ENCODE measurements at regions not wholly inside any gene's neighbourhood (a gene's known extent, or its start where the extent isn't known, plus 50 kb on each side); places are given as distances from the start of the nearest gene placed in this dataset.

DNA sequence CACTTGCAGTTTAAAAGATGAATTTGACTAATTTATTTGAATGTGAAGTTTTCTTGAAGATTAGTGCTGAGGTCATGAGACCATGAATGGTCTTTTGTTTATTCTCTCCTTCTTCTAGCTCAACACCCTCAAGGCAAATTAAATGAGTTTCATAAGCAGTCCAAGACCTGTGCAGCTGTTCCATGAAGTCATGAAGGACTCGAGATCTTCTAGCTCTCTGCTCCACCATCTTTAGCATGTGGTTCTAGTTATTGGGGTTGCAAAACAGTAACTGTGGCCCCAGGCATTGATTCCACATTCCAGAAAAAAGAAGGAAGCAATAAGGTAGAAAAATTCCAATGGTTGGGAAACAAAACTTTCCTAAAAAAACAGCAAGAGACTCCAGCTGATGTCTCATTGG, 84.2 kb upstream of the HS3ST1 start:
- Histone ChIP-seq H3K27ac (no peak overlapping the region), H3K4me3 (no peak overlapping the region)
- DNase-seq (ENCODE audit: low spot score) = no peak
- TF ChIP-seq, protein P1, sequence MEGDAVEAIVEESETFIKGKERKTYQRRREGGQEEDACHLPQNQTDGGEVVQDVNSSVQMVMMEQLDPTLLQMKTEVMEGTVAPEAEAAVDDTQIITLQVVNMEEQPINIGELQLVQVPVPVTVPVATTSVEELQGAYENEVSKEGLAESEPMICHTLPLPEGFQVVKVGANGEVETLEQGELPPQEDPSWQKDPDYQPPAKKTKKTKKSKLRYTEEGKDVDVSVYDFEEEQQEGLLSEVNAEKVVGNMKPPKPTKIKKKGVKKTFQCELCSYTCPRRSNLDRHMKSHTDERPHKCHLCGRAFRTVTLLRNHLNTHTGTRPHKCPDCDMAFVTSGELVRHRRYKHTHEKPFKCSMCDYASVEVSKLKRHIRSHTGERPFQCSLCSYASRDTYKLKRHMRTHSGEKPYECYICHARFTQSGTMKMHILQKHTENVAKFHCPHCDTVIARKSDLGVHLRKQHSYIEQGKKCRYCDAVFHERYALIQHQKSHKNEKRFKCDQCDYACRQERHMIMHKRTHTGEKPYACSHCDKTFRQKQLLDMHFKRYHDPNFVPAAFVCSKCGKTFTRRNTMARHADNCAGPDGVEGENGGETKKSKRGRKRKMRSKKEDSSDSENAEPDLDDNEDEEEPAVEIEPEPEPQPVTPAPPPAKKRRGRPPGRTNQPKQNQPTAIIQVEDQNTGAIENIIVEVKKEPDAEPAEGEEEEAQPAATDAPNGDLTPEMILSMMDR (IDR thresholded peaks at IDR 0.05) = no peak

DNA sequence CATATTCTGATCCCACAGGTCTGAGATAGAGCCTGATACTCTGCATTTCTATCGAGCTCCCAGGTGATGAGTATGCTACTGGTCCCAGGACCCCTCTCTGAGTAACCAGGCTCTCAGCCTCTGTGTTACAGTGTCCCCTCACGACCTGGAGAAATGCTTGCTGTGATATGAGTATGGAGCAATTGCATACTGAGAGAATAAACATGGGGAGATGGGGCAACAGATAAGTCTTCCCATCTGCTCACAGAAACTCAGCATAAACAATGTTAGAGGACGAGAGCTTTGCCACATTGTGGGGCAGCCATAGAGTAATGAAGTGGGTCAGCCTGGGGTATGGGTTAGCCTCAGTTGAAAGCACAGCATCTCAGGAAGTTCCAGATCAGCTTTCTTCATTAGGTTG, 82.6 kb upstream of the HS3ST1 start:
- no peak for DNase-seq (ENCODE audit: low spot score)
- H3K27ac ChIP-seq = no peak overlapping the region
- H3K4me3 ChIP-seq = no peak overlapping the region
- TF ChIP-seq, protein P1 (IDR thresholded peaks at IDR 0.05) = no peak

DNA sequence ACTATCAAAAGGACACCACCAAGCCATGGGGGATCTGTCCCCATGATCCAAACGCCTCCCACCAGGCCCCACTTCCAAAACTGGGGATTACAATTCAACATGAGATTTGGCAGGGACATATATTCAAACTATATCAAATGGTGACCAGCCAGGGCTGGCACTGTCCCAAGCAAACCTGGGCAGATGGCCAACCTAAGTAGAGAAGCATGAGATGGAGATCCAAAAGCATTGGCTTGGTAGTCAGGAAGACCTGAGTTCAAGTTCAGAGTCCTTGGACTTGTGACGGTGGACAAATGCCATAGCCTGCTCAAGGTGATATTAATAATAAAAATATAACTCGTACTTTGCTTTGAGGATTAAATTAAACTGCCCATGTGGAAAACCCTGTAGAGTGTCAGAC, 79.2 kb upstream of the HS3ST1 start:
- no peak overlapping the region for H3K4me3 ChIP-seq
- TF ChIP-seq, protein P1 (IDR thresholded peaks at IDR 0.05) = no peak
- no peak for DNase-seq (ENCODE audit: low spot score)
- H3K27ac ChIP-seq = no peak overlapping the region

DNA sequence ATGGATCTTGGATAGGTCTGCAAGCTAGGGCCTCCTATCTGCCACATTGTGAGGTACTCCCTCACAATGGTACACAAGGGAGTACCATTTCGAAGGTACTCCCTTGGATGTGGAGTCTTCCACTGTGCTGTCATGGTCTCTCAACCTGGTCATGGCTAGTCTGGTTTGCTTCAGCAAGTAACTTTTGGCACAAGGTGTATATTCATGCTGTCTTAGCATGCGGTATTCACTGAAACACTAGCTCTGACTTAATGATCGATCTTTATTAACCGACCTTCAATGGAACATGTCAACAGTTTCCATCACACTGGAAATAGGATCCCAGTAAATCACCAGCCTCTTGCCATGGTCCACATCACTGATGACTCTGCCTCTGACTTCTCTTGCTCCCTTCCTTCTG, 77.5 kb upstream of the HS3ST1 start:
- TF ChIP-seq, protein P1 (IDR thresholded peaks at IDR 0.05) = no peak
- DNase-seq (ENCODE audit: low spot score) = no peak
- Histone ChIP-seq H3K27ac (peak overlapping the region in 1 of 2 donors; percentile 28), H3K4me3 (no peak overlapping the region)

DNA sequence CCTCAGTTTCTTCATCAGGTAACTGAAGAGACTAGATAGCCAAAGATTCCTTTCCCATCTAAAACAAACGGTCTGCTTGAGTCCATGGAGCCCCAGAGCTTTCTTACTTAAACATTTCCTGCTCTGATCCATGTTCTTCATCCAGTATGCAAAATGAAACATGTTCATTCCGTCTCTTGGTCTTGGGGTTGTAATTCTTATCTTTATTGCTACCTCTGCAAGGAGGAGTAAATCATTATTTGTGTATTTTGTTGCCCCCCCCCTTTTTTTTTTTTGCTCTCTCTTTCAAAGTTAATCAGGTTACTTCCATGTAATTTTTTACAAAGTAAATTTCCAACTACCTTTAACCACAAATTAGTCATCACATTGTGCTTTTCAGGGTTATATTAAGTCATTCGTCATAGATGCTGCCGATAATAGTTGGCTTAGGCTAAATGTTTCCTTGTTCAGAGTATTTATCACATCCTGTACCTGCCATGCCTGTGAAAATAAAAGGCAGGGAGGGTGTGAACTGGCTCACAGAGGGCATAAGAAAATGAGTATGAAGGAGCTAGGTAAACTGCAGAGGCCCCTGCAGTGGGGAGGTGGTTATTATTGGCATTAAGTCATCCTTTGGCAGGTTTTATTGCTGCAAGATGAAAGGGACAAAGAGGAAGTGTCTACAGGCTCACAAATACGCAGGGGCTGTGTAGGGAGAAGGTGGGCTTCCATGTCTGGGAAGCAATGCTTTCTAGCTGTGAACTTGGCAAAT, 76.7 kb upstream of the HS3ST1 start:
- peak overlapping the region in 1 of 2 donors; percentile 28 for H3K27ac ChIP-seq
- DNase-seq (ENCODE audit: low spot score) = no peak

DNA sequence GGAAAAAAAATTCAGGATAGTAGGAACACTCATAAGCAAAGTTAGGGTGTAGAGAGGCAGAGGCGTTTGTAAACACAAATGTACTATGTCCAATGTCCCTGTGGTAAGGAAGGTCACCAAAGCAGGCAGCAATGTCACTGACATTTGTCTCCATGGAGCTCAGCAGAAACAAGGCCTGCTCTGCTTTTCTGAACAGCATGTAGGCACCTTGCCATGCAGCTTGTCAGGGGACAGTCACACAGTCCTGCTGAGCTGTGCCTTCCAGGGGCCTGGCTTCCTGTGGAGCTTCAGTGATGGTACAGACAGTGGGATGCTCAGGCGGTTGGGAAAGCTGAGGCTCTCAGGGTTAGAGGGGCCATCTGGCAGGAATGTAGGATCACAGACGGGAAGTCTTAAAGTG, 74.5 kb upstream of the HS3ST1 start:
- TF ChIP-seq, protein P1 (IDR thresholded peaks at IDR 0.05) = no peak
- DNase-seq (ENCODE audit: low spot score) = no peak

More for the DNA sequence above, 76.7 kb upstream of the HS3ST1 start:
- no peak overlapping the region for H3K4me3 ChIP-seq
- TF ChIP-seq, protein P1 (IDR thresholded peaks at IDR 0.05) = no peak

DNA sequence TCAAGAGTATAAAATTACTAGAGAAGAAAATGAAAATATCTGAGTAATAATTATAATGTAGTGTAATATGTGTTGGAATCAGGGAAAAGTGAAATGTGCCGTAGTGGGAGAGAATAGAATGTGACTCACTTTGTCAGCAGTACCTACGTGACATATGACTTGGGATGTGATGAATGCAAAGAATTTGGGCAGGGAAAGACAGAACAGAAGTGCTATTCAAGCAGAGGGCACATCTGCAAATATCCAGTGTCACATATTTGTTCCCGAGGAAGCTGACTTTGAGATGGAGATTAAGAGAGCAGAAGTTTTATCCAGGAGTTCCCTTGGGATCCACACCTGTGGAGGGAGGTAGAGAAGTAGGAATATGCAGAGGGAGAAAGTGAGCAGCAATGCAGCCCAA, 69.3 kb upstream of the HS3ST1 start:
- TF ChIP-seq, protein P1 (IDR thresholded peaks at IDR 0.05) = no peak
- Histone ChIP-seq H3K27ac (no peak overlapping the region), H3K4me3 (no peak overlapping the region)
- no peak for DNase-seq (ENCODE audit: low spot score)

More for the DNA sequence above, 74.5 kb upstream of the HS3ST1 start:
- no peak overlapping the region for H3K4me3 ChIP-seq
- H3K27ac ChIP-seq = no peak overlapping the region
